Ammon's horn (tissue), 1 donor: ENCODE measurements at regions not wholly inside any gene's neighbourhood (a gene's known extent, or its start where the extent isn't known, plus 50 kb on each side); places are given as distances from the start of the nearest gene placed in this dataset.

Source experiments
- DNase-seq: peaks from one replicate; pipeline ENCODE4 v3.0.0-alpha.2; 2016; ENCODE audit warnings: low spot score

GRCh38 chr10:2950546-2950945, 116.8 kb upstream of the PFKP start:
- no peak for DNase-seq

- peak; percentile 58 for DNase-seq
Measured at GRCh38 chr10:2949948-2950354, 117.4 kb upstream of the PFKP start.

GRCh38 chr10:2949221-2949947, 118.0 kb upstream of the PFKP start:
- no peak for DNase-seq

- no peak for DNase-seq
Measured at GRCh38 chr10:2948127-2948854, 119.1 kb upstream of the PFKP start.

GRCh38 chr10:2944788-2945187, 122.6 kb upstream of the PFKP start:
- DNase-seq = no peak

- no peak for DNase-seq
Measured at GRCh38 chr10:2943932-2944614, 123.3 kb upstream of the PFKP start.

- no peak for DNase-seq
Measured at GRCh38 chr10:2942938-2943337, 124.4 kb upstream of the PFKP start.

- peak; percentile 14 for DNase-seq
Measured at GRCh38 chr10:2938869-2939268, 128.5 kb upstream of the PFKP start.

GRCh38 chr10:2936816-2937215, 130.5 kb upstream of the PFKP start:
- DNase-seq = no peak

- DNase-seq = no peak
Measured at GRCh38 chr10:2935647-2936386, 131.5 kb upstream of the PFKP start.

- DNase-seq = peak; percentile 32
Measured at GRCh38 chr10:2933924-2934323, 133.4 kb upstream of the PFKP start.

GRCh38 chr10:2933519-2933918, 133.8 kb upstream of the PFKP start:
- DNase-seq = no peak

- DNase-seq = peak; percentile 40
Measured at GRCh38 chr10:2933071-2933470, 134.3 kb upstream of the PFKP start.

GRCh38 chr10:2929480-2930258, 137.7 kb upstream of the PFKP start:
- no peak for DNase-seq

- DNase-seq = peak; percentile 81
Measured at GRCh38 chr10:2927958-2928840, 139.1 kb upstream of the PFKP start.

GRCh38 chr10:2926918-2927660, 140.3 kb upstream of the PFKP start:
- DNase-seq = no peak

GRCh38 chr10:2925631-2926030, 141.7 kb upstream of the PFKP start:
- peak; percentile 65 for DNase-seq

GRCh38 chr10:2924431-2924830, 142.9 kb upstream of the PFKP start:
- no peak for DNase-seq

GRCh38 chr10:2921956-2922680, 145.2 kb upstream of the PFKP start:
- DNase-seq = no peak
